Activated CD4-positive, alpha-beta T cell treated with anti-CD3 and anti-CD28 coated beads, Interleukin-2, amount 50 U/mL, for 1 hour (primary cell): ENCODE measurements at regions not wholly inside any gene's neighbourhood (a gene's known extent, or its start where the extent isn't known, plus 50 kb on each side); places are given as distances from the start of the nearest gene placed in this dataset.

Experiments used
- DNase-seq: peaks from one replicate; pipeline ENCODE4 v3.0.0-alpha.2; 2020

GRCh38 chr9:89923961-89924504, 319.2 kb downstream of the GADD45G start:
- peak; percentile 6 for DNase-seq

GRCh38 chr9:89924611-89925010, 319.8 kb downstream of the GADD45G start:
- DNase-seq = no peak

- no peak for DNase-seq
Observed at GRCh38 chr9:89926167-89926566, 321.4 kb downstream of the GADD45G start.

GRCh38 chr9:89926691-89927220, 321.9 kb downstream of the GADD45G start:
- DNase-seq = no peak

GRCh38 chr9:89928106-89928505, 323.3 kb downstream of the GADD45G start:
- DNase-seq = no peak

- no peak for DNase-seq
Observed at GRCh38 chr9:89928521-89929275, 323.9 kb downstream of the GADD45G start.

- no peak for DNase-seq
Observed at GRCh38 chr9:89929315-89929672, 324.5 kb downstream of the GADD45G start.

- DNase-seq = no peak
Observed at GRCh38 chr9:89929673-89930480, 325.1 kb downstream of the GADD45G start.

GRCh38 chr9:89933578-89933977, 328.8 kb downstream of the GADD45G start:
- DNase-seq = no peak

GRCh38 chr9:89935115-89935514, 330.3 kb downstream of the GADD45G start:
- DNase-seq = no peak

GRCh38 chr9:89935801-89936200, 331.0 kb downstream of the GADD45G start:
- no peak for DNase-seq

- no peak for DNase-seq
Observed at GRCh38 chr9:89937051-89937450, 332.2 kb downstream of the GADD45G start.

- no peak for DNase-seq
Observed at GRCh38 chr9:89939181-89939580, 334.4 kb downstream of the GADD45G start.

- DNase-seq = no peak
Observed at GRCh38 chr9:89939626-89940292, 334.9 kb downstream of the GADD45G start.

- no peak for DNase-seq
Observed at GRCh38 chr9:89940625-89941024, 335.8 kb downstream of the GADD45G start.

- DNase-seq = no peak
Observed at GRCh38 chr9:89941875-89942274, 337.1 kb downstream of the GADD45G start.

GRCh38 chr9:89942643-89943042, 337.8 kb downstream of the GADD45G start:
- DNase-seq = no peak

GRCh38 chr9:89943309-89943708, 338.5 kb downstream of the GADD45G start:
- no peak for DNase-seq

GRCh38 chr9:89943728-89944127, 338.9 kb downstream of the GADD45G start:
- no peak for DNase-seq

GRCh38 chr9:89945133-89945532, 340.3 kb downstream of the GADD45G start:
- DNase-seq = no peak

- DNase-seq = no peak
Observed at GRCh38 chr9:89946741-89947140, 341.9 kb downstream of the GADD45G start.

- DNase-seq = no peak
Observed at GRCh38 chr9:89949111-89949510, 344.3 kb downstream of the GADD45G start.

- DNase-seq = no peak
Observed at GRCh38 chr9:89951675-89952074, 346.9 kb downstream of the GADD45G start.
